Skin of body (tissue), 1 donor: ENCODE measurements at regions not wholly inside any gene's neighbourhood (a gene's known extent, or its start where the extent isn't known, plus 50 kb on each side); places are given as distances from the start of the nearest gene placed in this dataset.

Source experiments
- DNase-seq: peaks from one replicate; lab custom pipeline; 2025; lab: John Stamatoyannopoulos, UW

GRCh38 chr5:3394891-3395599, 200.6 kb upstream of the IRX1 start:
- peak; percentile 74 for DNase-seq

- no peak for DNase-seq
These were observed 201.6 kb upstream of the IRX1 start for GRCh38 chr5:3393920-3394597.

- DNase-seq: no peak
These were observed 202.3 kb upstream of the IRX1 start for GRCh38 chr5:3393122-3393919.

- DNase-seq: no peak
These were observed 203.2 kb upstream of the IRX1 start for GRCh38 chr5:3392306-3392939.

- no peak for DNase-seq
These were observed 204.4 kb upstream of the IRX1 start for GRCh38 chr5:3391210-3391609.

- no peak for DNase-seq
These were observed 206.1 kb upstream of the IRX1 start for GRCh38 chr5:3389471-3390026.

- DNase-seq: no peak
These were observed 209.0 kb upstream of the IRX1 start for GRCh38 chr5:3386637-3387036.

- DNase-seq: no peak
These were observed 209.6 kb upstream of the IRX1 start for GRCh38 chr5:3385991-3386519.

- no peak for DNase-seq
These were observed 211.1 kb upstream of the IRX1 start for GRCh38 chr5:3384531-3384930.

GRCh38 chr5:3382782-3383181, 212.8 kb upstream of the IRX1 start:
- DNase-seq: no peak

GRCh38 chr5:3382151-3382550, 213.5 kb upstream of the IRX1 start:
- DNase-seq: no peak

GRCh38 chr5:3381206-3381825, 214.3 kb upstream of the IRX1 start:
- DNase-seq: no peak

GRCh38 chr5:3380689-3381088, 214.9 kb upstream of the IRX1 start:
- no peak for DNase-seq

GRCh38 chr5:3377831-3378230, 217.8 kb upstream of the IRX1 start:
- no peak for DNase-seq

- DNase-seq: no peak
These were observed 218.5 kb upstream of the IRX1 start for GRCh38 chr5:3377176-3377575.

GRCh38 chr5:3376611-3377010, 219.0 kb upstream of the IRX1 start:
- no peak for DNase-seq

- no peak for DNase-seq
These were observed 219.9 kb upstream of the IRX1 start for GRCh38 chr5:3375586-3376311.

- DNase-seq: no peak
These were observed 222.2 kb upstream of the IRX1 start for GRCh38 chr5:3373391-3373790.

GRCh38 chr5:3372289-3372688, 223.3 kb upstream of the IRX1 start:
- DNase-seq: no peak

- DNase-seq: no peak
These were observed 230.0 kb upstream of the IRX1 start for GRCh38 chr5:3365501-3366215.
